IMR-90 (cell line): ENCODE measurements at regions not wholly inside any gene's neighbourhood (a gene's known extent, or its start where the extent isn't known, plus 50 kb on each side); places are given as distances from the start of the nearest gene placed in this dataset.

Experiments
- ATAC-seq: fragments of 200-7000 bp; cut with Tn5 transposase; 2 replicates; pipeline ENCODE4 v1.9.1; 2020; ENCODE audit warnings: low read depth, mild to moderate bottlenecking, moderate library complexity
- BruUV-seq: library from RNA; stranded (reverse); fragments of 400-500 nt; replicated peaks from 2 replicates; lab custom pipeline; 2021; lab: Mats Ljungman, UMichigan
- CTCF ChIA-PET: fragments of 300-600 bp; formaldehyde crosslinking; extraction: SDS; loops from one replicate; lab custom pipeline; 2021; ENCODE audit warnings: antibody characterized with exemption; lab: Yijun Ruan, JAX
- POLR2A ChIA-PET: fragments of 300-600 bp; sonication (Branson Sonifier 250); formaldehyde crosslinking; loops from one replicate; lab custom pipeline; 2022; ENCODE audit warnings: antibody characterized with exemption; ENCODE audit not compliant: unreplicated experiment; lab: Charles Lee
- DNase-seq: peaks from one replicate; pipeline ENCODE4 v3.0.0; 2013
- H2AFZ ChIP-seq: replicated peaks from 2 replicates; pipeline ENCODE3; 2013; ENCODE audit warnings: low read length, mild to moderate bottlenecking; ENCODE audit not compliant: poor library complexity
- H2AK5ac ChIP-seq: 2 replicates; pipeline ENCODE4 v1.6.1; 2013; ENCODE audit warnings: low read depth, low read length, inconsistent platforms
- H2AK9ac ChIP-seq: replicated peaks from 2 replicates; pipeline ENCODE3; 2013; ENCODE audit warnings: mild to moderate bottlenecking, low read depth, low read length, moderate library complexity; ENCODE audit not compliant: poor library complexity
- H2BK120ac ChIP-seq: 2 replicates; pipeline ENCODE4 v1.6.1; 2013; ENCODE audit warnings: low read depth, low read length, inconsistent platforms
- H2BK15ac ChIP-seq: 3 replicates; pipeline ENCODE4 v1.6.1; 2013; ENCODE audit warnings: low read depth, low read length, inconsistent platforms
- H2BK20ac ChIP-seq: 2 replicates; pipeline ENCODE4 v1.6.1; 2013; ENCODE audit warnings: low read depth, mild to moderate bottlenecking, inconsistent platforms, low read length, moderate library complexity
- H2BK5ac ChIP-seq: 2 replicates; pipeline ENCODE4 v1.6.1; 2013; ENCODE audit warnings: mild to moderate bottlenecking, low read depth, low read length, inconsistent platforms; ENCODE audit not compliant: poor library complexity, severe bottlenecking
- H3K14ac ChIP-seq: replicated peaks from 2 replicates; pipeline ENCODE4 v1.6.1; 2013; ENCODE audit warnings: low read depth, low read length, inconsistent platforms
- H3K18ac ChIP-seq: 2 replicates; pipeline ENCODE4 v1.6.1; 2013; ENCODE audit warnings: low read depth, low read length, control low read depth
- H3K23ac ChIP-seq: 2 replicates; pipeline ENCODE4 v1.6.1; 2013; ENCODE audit warnings: low read depth, low read length, inconsistent platforms
- H3K27ac ChIP-seq: 2 replicates; pipeline ENCODE4 v1.5.1; 2013; ENCODE audit warnings: mild to moderate bottlenecking, control low read depth, low read length; ENCODE audit not compliant: insufficient read depth
- H3K27me3 ChIP-seq: 2 replicates; pipeline ENCODE4 v1.6.1; 2013; ENCODE audit warnings: low read length; ENCODE audit not compliant: control insufficient read depth, insufficient read depth
- H3K36me3 ChIP-seq: 2 replicates; pipeline ENCODE4 v1.6.1; 2013; ENCODE audit warnings: low read length, mixed read lengths; ENCODE audit not compliant: control insufficient read depth, insufficient read depth
- H3K4ac ChIP-seq: 2 replicates; pipeline ENCODE4 v1.6.1; 2013; ENCODE audit warnings: low read depth, low read length, inconsistent platforms
- H3K4me1 ChIP-seq: 2 replicates; pipeline ENCODE4 v1.6.1; 2013; ENCODE audit warnings: low read length, mixed read lengths; ENCODE audit not compliant: control insufficient read depth, insufficient read depth
- H3K4me2 ChIP-seq: 2 replicates; pipeline ENCODE4 v1.6.1; 2013; ENCODE audit warnings: low read depth, mild to moderate bottlenecking, control low read depth, low read length, moderate library complexity
- H3K4me3 ChIP-seq: 2 replicates; pipeline ENCODE4 v1.5.1; 2013; ENCODE audit warnings: low read depth, mild to moderate bottlenecking, control low read depth, low read length, moderate library complexity; ENCODE audit not compliant: insufficient read depth
- H3K56ac ChIP-seq: 2 replicates; pipeline ENCODE4 v1.6.1; 2013; ENCODE audit warnings: low read length, inconsistent platforms; ENCODE audit not compliant: insufficient read depth; ENCODE audit errors: extremely low read depth
- H3K79me1 ChIP-seq, 2 experiments: 2 replicates each; pipeline ENCODE4 v1.6.1; 2013; ENCODE audit warnings: low read length in 2 of 2, inconsistent platforms in 1 of 2, low read depth in 1 of 2
- H3K9ac ChIP-seq: 2 replicates; pipeline ENCODE4 v1.6.1; 2013; ENCODE audit warnings: low read depth, low read length, control low read depth
- H3K9me1 ChIP-seq: 2 replicates; pipeline ENCODE4 v1.6.1; 2013; ENCODE audit warnings: low read length, inconsistent platforms; ENCODE audit not compliant: insufficient read depth
- H3K9me3 ChIP-seq: 2 replicates; pipeline ENCODE4 v1.6.1; 2013; ENCODE audit warnings: low read length; ENCODE audit not compliant: control insufficient read depth, insufficient read depth
- H4K20me1 ChIP-seq: 2 replicates; pipeline ENCODE4 v1.6.1; 2013; ENCODE audit warnings: low read length, inconsistent platforms; ENCODE audit not compliant: insufficient read depth
- H4K5ac ChIP-seq: 2 replicates; pipeline ENCODE4 v1.6.1; 2013; ENCODE audit warnings: mild to moderate bottlenecking, low read depth, low read length, control low read depth
- H4K8ac ChIP-seq, 2 experiments: 2 replicates each; pipeline ENCODE4 v1.6.1; 2013; ENCODE audit warnings: low read depth in 2 of 2, low read length in 2 of 2, control low read depth in 1 of 2, inconsistent platforms in 1 of 2
- H4K91ac ChIP-seq: 2 replicates; pipeline ENCODE4 v1.6.1; 2013; ENCODE audit warnings: low read depth, low read length, inconsistent platforms; ENCODE audit not compliant: insufficient read depth
- BHLHE40 ChIP-seq: fragments of 150-350 bp; IDR thresholded peaks from 2 replicates; pipeline ENCODE4 v1.6.1; 2016; ENCODE audit warnings: mild to moderate bottlenecking, low read depth, low read length
- CEBPB ChIP-seq: IDR thresholded peaks from 2 replicates; pipeline ENCODE4 v1.6.1; 2012; ENCODE audit warnings: low read depth, low read length, improper control_type of control experiment
- CTCF ChIP-seq: conservative IDR thresholded peaks from 2 replicates; pipeline ENCODE4 v1.5.1; 2012; ENCODE audit warnings: mild to moderate bottlenecking, low read depth, low read length, improper control_type of control experiment
- ELK1 ChIP-seq: fragments of 150-350 bp; IDR thresholded peaks from 2 replicates; pipeline ENCODE4 v1.6.1; 2016; ENCODE audit warnings: low read depth, mild to moderate bottlenecking, low read length, moderate library complexity, borderline replicate concordance
- FOS ChIP-seq: fragments of 150-350 bp; IDR thresholded peaks from 2 replicates; pipeline ENCODE4 v1.6.1; 2016; ENCODE audit warnings: low read depth, low read length
- MAZ ChIP-seq: IDR thresholded peaks from 2 replicates; pipeline ENCODE4 v1.6.1; 2012; ENCODE audit warnings: low read depth, mild to moderate bottlenecking, low read length, improper control_type of control experiment, moderate library complexity, borderline replicate concordance
- POLR2A ChIP-seq: IDR thresholded peaks from 2 replicates; pipeline ENCODE4 v1.6.1; 2012; ENCODE audit warnings: mild to moderate bottlenecking, low read depth, low read length
- RAD21 ChIP-seq: IDR thresholded peaks from 2 replicates; pipeline ENCODE4 v1.6.1; 2012; ENCODE audit warnings: low read length, improper control_type of control experiment
- RCOR1 ChIP-seq: IDR thresholded peaks from 2 replicates; pipeline ENCODE4 v1.6.1; 2012; ENCODE audit warnings: mild to moderate bottlenecking, low read length, improper control_type of control experiment; ENCODE audit not compliant: insufficient replicate concordance
- WGBS, 2 experiments: methylation state at CpG; one replicate each; pipeline versions ENCODE4 v1.1.5 to v1.1.7; 2013; ENCODE audit warnings: missing lambda C conversion rate in 2 of 2; ENCODE audit not compliant: insufficient read length in 1 of 2; ENCODE audit errors: extremely low coverage in 2 of 2; 5-methylcytosine and 5-hydroxymethylcytosine counted together
- dilution Hi-C: fragments of 300-500 bp; cut with HindIII; formaldehyde crosslinking; loops from one replicate; pipeline ENCODE4 v1.14.3; 2018; ENCODE audit warnings: low sequenced_read_pairs; ENCODE audit not compliant: unreplicated experiment
- in situ Hi-C: fragments of 300-500 bp; cut with MboI; formaldehyde crosslinking; loops from 3 replicates; pipeline ENCODE4 v1.14.3; 2019; ENCODE audit warnings: low sequenced_read_pairs, inconsistent platforms, mixed read lengths
- intact Hi-C: fragments of 100-400 bp; cut with micrococcal nuclease; formaldehyde crosslinking; loops from 2 replicates; pipeline ENCODE4 v1.10.0; 2022
- TF ChIP-seq, protein P1 (sequence below): fragments of 150-350 bp; IDR thresholded peaks from 2 replicates; pipeline ENCODE4 v1.6.1; 2017; ENCODE audit warnings: mild to moderate bottlenecking, antibody characterized with exemption, low read length, low read depth

- ChIA-PET POLR2A (no interaction called here), CTCF (interaction anchor here (1.4 kb wide), 1 partner anchor 16 kb away, joined by 3 read pairs; no protein-coding TSS in a partner anchor)
- Histone ChIP-seq H4K20me1 (no peaks in the 10 kb centered on the region), H2AK9ac (no peak overlapping the region), H2BK20ac (no peak overlapping the region), H3K18ac (no peak overlapping the region), H2AFZ (no peak overlapping the region), H2AK5ac (no peak overlapping the region), H3K9ac (no peak overlapping the region), H3K23ac (no peak overlapping the region), H3K27me3 (no peaks in the 10 kb centered on the region), H4K91ac (no peak overlapping the region), H2BK5ac (no peak overlapping the region), H3K27ac (no peak overlapping the region), H4K8ac (no peak overlapping the region), H3K4me1 (peaks cover 2% of the 10 kb centered on the region), H3K9me1 (peaks cover 4% of the 10 kb centered on the region), H3K79me1 (no peaks in the 10 kb centered on the region), H3K4me2 (no peak overlapping the region), H3K4ac (no peak overlapping the region), H3K36me3 (no peaks in the 10 kb centered on the region), H4K5ac (no peak overlapping the region), H3K14ac (no peak overlapping the region), H2BK120ac (no peak overlapping the region), H3K56ac (no peak overlapping the region), H2BK15ac (no peak overlapping the region), H3K9me3 (no peaks in the 10 kb centered on the region), H3K4me3 (no peak overlapping the region)
- intact Hi-C loops: no loop called here
- ATAC-seq: no peak
- in situ Hi-C loops: no loop called here
- no TSS peak for BruUV-seq
- DNase-seq: no peak
- dilution Hi-C loops: no loop called here
- WGBS, 2 experiments: no CpG with 5 or more reads among the region's 3 CpGs
- TF ChIP-seq MAZ (no peak), FOS (no peak), CTCF (no peak), CEBPB (no peak), RAD21 (no peak), BHLHE40 (no peak), POLR2A (no peak), RCOR1 (no peak), ELK1 (no peak)
- TF ChIP-seq, protein P1, sequence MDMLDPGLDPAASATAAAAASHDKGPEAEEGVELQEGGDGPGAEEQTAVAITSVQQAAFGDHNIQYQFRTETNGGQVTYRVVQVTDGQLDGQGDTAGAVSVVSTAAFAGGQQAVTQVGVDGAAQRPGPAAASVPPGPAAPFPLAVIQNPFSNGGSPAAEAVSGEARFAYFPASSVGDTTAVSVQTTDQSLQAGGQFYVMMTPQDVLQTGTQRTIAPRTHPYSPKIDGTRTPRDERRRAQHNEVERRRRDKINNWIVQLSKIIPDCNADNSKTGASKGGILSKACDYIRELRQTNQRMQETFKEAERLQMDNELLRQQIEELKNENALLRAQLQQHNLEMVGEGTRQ: no peak
These were observed 511.4 kb upstream of the B3GALT2 start for GRCh38 chr1:193697776-193698175.
